Frontal cortex (tissue), 3 donors: ENCODE measurements at regions not wholly inside any gene's neighbourhood (a gene's known extent, or its start where the extent isn't known, plus 50 kb on each side); places are given as distances from the start of the nearest gene placed in this dataset.
"Not testable (repeated sequence)": the region's sequence is repeated elsewhere in the genome, so short reads cannot be mapped to it uniquely, and the experiment has no call there.

Source experiments
- DNase-seq, 2 donors: peaks; one replicate each; pipeline ENCODE4 v3.0.0; 2012; ENCODE audit warnings: low spot score in 2 of 2
- FAIRE-seq: peaks from 2 replicates; lab custom pipeline; 2012; peaks lifted over from hg19 to GRCh38; lab: Jason Lieb, UNC
- donor health status: control.
- donor health status: control.
- donor health status: control.

DNA sequence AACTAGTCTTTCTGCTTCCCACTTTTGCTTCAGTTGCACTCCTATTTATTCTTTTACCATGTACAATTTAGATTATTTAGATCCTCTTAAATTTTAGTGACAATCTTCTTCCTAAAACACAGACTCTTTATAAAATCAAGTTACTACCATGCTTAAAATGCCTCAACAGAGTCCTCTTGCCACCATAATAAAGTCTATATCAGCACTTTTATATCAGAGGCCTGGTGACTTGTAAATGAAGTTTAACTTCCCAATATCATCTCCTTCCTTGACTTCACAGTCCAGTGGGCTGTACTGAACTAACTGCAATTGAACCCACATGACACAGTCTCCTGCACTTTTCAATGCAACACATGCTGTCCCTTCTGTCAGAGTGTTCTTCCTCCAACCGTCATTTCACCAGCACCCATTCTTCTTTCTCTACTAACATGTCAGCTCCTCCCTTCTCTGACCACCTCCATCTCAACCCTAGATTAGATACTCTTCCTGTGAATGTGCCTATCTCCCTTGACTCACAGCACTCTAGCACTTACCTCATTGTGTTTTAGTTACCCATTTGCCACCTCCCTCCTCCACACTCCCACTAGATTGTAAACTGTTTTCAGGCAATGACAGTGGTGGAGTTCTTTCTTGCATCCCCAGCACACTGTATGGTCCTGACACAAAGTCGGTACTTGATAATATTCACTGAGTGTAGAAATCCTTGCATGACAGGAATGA lies 414.9 kb downstream of the SATB2 start:
- no peak for FAIRE-seq

DNA sequence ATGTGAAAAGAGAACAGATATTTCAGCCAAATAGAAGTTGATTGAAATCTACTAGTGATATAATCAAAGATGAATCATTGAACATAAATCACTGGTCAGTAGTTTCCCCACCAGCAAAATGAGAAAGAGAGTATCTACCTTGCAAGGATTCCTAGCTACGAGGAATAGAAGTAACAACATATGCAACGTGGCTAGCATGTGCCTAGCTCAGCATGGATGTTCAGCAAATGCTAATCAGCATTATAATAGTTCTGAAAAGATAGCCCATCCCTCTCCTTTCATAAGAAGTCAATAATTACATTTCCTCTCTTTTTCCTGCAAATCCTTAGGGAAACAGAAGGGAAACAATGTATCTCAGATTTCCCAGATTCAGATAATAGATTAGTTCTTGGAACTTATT lies 417.2 kb downstream of the SATB2 start:
- DNase-seq, result no peak
- FAIRE-seq, result no peak

More for the DNA sequence above, 414.9 kb downstream of the SATB2 start:
- DNase-seq, result no peak

DNA sequence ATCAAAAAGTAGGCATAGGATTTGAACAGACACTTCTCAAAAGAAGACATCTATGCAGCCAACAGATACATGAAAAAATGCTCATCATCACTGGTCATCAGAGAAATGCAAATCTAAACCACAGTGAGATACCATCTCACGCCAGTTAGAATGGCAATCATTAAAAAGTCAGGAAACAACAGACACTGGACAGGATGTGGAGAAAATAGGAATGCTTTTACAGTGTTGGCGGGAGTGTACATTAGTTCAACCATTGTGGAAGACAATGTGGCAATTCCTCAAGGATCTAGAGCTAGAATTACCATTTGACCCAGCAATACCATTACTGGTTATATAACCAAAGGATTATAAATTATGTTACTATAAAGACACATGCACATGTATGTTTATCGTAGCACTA lies 424.0 kb downstream of the SATB2 start:
- not testable (repeated sequence) for DNase-seq, FAIRE-seq

DNA sequence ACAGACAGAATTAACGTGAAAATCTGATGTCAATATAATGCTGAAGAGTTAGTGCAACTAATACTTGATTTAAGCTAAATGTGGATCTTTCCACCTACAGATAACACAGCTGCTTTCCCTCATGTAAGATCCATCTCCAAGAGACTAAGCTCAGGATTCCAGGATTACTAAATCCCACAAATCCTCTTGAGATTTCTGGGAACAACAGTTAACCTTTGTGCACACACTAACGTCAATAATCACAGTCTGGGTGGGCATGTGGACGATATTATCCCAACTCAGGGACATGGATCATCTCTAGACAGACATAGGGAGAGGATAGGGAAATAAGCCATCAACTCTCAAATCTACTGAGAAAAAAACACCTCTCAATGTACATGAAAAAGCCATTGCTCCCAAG lies 432.6 kb downstream of the SATB2 start:
- FAIRE-seq, result no peak
- no peak for DNase-seq

DNA sequence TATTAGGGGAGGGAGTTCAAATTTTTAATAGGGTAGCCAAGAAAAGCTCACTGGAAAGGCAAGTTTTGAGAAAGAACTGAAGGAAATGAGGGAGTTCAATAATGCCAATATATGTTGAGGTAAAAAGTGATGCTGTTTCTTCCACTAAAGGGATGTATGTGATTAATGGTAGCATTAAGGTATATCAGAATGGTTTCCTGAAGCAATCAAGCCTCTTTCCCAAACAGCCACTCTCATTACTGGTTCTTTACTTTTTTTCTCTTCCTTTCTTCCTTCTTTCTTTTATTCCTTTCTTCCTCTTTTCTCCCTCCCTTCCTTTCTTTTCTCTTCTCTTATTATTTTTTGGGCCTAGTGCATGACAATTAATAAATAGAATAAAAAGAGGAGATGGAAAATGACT lies 433.5 kb downstream of the SATB2 start:
- DNase-seq (no peak), FAIRE-seq (no peak)

DNA sequence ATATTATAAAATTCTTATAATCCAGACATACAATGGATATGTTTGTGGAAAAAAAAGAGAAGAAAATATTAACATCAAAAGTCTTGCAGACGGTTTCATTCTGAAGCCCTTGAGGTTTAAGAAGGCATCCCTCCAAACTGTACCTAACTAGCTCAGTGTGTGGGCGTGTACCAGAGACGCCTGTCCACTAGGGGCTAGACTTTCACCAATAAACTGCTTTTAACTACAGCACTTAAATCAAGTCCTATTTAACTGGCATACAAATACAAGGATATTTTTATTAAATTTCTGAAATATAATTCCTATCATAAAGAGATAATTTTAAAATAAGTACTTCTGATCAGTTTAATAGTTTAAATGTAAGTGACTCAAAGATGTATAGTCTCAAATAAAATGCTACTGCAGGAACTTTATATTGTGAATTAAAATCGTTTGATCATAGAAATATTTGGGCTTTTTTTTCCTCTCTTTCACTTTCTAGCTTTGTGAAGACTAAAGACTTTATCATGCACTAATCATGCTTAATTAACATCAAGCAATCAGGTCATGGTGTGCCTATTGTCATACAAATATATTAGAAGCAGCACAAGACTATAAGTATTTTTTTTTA lies 437.7 kb downstream of the SATB2 start:
- FAIRE-seq (no peak), DNase-seq (peak in 1 of 2 donors; percentile 5)

DNA sequence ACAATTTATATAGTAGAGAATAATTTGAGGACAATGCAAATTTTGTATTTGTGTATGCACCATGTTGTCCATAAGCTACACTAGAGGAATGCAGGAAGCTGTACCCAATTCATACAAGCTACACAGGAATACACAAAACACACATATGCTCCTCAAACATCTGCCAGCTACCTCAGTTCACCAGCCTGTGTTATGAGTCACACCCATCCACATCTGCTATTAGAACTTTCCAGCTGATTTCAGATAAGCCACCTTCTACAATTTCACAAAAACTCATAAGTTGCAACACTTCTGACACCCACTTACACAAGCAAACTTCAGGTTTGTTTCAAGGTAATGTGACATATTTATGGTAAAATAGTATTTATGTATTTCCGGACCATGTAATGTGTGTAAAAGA lies 438.9 kb downstream of the SATB2 start:
- no peak for DNase-seq
- no peak for FAIRE-seq

DNA sequence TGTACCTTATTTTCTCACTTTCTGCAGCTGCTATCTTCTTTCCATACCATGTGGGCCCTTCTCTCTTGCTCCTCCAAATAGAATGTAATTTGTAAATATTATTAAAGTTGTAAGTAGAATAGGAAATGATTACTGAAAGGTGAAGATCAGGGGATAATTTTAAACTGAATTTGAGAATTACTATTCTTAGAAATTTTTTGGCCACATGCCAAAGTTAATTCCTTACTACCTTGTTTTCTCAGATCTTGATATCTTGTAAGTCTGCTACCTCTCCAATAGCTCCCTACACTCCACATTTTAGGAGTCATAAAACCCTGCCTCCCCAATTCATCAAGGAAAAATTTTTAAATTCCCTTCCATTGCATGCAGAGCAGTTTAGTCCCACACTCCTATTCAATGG lies 442.7 kb downstream of the SATB2 start:
- no peak for FAIRE-seq
- no peak for DNase-seq

DNA sequence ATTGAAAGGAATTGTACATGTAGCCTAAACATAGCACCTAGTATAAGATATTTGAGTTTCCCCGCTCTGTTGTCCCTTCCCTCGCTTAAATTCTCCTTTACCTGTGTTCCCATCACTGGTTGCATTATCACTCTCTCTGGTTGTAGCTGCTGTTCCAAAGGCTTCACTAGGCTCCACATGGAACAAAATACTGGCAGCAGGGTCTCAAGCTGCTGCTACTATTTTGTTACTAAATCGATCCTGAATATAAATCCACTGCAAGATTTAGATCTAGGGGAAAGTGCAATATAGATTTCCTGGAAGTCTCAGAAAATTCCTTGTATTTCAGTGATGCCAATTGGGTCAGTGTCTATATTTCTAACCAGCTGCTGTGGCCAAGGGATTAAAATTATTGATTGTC lies 443.5 kb downstream of the SATB2 start:
- no peak for DNase-seq
- FAIRE-seq, result no peak

DNA sequence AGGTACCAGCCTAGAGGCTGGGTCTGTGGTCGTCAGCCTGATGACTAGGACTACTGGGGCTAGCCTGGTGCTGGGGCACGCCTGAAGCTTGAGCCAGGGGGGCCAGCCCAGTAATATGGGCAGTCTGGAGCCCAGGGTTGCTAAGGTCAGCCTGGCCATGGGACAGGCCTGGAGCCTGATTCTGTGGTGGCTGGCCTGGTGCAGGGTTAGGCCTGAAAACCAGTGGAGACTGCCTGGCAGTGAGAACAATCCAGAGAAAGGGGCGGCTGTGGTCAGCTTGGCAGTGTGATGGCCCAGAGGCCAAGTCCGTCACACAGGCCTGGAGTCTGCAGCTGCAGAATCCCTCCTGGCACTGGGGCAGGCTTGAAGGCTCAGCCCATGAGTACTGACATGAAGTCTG lies 445.8 kb downstream of the SATB2 start:
- FAIRE-seq (no peak), DNase-seq (no peak)

DNA sequence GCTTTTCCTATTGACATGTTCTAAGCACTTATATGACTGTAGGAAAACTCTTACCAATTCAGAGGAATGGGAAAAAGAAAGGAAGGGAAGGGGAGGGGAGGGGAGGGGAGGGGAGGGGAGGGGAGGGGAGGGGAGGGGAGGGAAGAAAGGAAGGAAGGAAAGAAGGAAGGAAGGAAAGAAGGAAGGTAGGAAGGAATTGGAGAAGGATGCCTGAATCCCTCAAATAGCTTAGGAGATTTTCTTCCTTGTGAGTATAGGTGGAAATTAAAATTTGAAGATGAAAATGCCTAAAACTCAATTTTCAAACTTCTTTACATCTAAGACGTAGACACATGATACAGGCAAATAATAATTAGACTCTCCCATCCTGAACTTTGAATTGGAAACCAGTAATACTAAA lies 463.1 kb downstream of the SATB2 start:
- no peak for FAIRE-seq
- DNase-seq, result no peak

DNA sequence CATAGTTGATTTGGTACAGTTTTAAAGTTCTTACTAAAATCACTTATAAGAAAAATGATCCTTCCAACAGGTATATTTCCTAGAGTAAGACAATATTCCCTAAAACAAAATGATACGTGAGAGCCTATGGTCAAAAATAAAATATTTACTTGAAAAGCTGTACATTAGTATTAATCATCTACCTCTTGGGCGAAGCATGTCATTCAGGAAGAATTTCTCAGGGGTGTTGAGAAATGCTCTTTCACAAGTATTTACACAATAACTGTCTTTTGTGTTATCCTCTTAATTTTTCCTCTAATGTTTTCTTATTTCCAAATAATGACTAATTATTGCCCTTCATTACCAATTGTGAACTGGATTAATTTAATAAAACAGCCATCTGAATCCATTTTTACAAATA lies 466.3 kb downstream of the SATB2 start:
- no peak for DNase-seq
- no peak for FAIRE-seq

DNA sequence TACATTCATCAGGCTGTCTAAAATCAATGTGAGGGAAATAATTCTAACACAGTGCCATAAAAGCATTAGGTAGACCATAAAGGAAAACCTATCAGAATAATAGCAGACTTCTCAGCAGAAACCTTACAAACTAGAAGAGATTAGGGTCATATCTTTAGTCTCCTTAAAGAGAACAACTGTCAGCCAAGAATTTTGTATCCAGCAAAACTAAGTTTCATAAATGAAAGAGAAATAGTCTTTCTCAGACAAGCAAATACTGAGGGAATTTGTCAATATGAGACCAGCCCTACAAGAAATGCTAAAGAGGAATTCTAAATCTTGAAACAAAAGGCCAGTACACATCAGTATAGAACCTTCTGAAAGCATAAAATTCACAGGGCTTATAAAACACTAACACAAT lies 482.0 kb downstream of the SATB2 start:
- no peak for DNase-seq
- no peak for FAIRE-seq

DNA sequence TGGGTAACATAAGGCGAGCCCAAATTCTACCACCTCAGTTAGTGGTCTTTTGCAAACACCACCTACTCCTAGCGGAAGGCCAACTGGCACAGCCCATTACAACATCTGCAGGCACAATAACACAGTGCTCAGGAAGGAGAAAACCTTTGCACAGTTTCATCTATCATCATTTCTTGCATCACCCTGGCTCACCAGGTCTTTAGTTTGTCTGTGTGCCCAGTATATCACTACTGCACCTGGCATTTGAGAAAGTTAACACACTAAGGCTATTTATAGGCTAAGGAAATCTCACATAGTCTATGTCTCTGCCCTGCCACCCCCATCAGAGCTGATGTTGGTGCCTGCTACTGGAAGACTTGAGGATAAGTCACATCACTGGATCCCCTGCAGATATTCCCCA lies 484.0 kb downstream of the SATB2 start:
- FAIRE-seq, result no peak
- DNase-seq, result no peak

DNA sequence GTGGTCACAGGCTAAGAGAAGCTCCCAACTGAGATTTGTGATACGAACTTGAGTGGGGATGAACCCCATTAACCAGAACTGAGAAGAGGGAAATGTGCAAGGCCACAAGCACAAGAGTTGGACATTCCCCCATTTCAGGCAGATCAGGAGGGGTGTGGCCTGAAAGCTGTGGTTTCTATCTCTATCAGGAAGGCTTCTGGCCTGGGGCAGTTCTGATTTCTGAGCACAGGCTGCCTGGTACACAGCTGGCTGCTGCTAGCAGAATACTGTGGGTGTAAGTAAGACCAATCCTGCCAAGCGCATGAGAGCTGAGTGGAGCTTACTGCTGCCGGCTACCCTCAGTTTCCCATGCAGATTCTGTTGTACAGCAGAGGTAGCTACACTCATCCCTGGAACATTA lies 484.6 kb downstream of the SATB2 start:
- FAIRE-seq (no peak), DNase-seq (no peak)

DNA sequence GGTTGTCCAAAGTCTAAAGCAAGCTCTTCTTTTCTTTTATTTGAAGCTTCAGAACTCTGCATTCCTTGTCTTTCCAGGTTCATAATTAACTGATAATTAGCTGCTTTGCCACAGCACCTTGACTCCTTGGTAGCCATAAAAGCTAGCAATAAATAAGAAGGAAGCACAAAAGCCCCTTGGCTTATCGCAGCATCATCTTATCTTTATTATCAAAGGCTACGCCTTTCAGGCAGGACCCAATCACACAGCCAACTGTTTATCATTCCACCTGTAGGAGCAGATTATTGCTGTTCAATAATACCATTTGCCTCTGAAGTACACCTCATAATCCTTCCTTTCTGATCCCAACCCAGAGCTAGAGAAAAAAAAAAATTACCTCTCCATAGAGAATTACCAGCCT lies 489.2 kb downstream of the SATB2 start:
- DNase-seq (no peak), FAIRE-seq (no peak)

DNA sequence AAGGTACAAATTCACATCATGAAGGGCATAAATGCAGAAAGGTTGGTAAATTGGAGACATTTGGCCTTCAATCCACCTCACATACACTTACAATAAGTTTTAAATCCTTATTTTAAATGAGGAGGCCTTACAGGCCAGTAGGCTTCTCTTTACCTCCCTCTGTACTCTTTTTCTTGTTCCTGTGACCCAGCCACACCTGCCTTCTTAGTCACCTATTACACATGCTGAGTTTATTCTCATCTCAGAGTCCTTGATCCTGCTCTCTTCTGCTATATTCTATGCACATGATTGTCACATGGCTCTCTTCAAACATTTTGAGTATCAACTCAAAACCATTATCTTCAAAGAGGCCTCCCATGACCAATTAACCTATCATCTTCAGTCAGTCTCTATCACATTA lies 491.5 kb downstream of the SATB2 start:
- no peak for FAIRE-seq

DNA sequence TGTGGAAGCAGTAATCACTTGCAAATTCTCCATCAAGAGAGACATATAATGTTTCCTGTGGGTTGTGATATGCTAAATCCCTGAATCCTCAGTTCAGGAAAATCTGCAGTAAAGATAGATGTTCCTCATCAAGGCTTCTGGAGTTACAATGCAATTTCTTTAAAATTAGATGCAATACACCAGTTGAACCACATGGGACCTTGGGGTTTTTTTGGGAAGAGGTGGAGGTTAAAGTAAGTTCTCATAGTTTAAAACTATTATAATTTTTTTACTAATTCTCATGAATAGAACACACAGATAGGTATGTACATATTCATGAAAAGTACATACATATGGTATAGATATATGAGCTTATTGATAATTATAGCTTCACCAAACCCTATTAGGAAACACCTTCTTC lies 496.2 kb downstream of the SATB2 start:
- FAIRE-seq, result no peak
- DNase-seq, result no peak

More for the DNA sequence above, 491.5 kb downstream of the SATB2 start:
- DNase-seq, result no peak

DNA sequence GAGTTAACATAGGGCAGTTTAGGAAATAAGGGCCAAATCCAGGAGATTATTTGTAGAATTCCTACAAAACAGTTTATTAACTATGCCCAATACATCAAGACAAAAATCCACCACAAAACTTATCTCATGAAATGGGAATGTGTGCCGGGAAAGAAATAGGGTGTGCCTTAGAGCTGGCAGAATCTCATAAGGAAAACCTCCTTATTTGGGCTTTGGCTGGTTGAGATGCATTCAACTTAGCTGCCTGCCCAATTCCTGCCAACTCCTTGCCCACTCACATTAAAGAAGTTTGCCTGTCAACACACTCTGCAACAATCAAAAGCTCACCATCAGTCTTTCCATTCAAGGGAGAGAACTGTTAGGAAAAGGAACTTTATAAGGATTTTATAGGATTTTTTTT lies 500.6 kb downstream of the SATB2 start:
- FAIRE-seq, result no peak
- DNase-seq, result no peak

DNA sequence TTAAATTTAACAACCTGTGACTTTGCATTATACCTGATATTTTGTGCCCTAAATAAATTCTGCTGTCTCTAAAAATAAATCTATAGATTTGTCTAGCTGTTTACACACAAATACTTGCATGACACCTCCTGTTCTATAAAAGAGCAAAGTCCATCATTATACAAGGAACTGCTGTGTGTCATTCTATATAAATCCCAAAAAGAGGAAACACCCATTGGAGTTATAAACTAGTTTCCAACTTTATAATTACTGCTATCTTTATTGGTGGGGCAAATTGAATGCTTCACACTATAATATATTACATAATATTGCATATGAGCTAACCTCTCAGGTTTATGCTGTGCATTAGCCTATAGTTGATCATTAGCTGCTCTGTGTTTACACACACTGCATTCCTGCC lies 504.4 kb downstream of the SATB2 start:
- FAIRE-seq (no peak), DNase-seq (no peak)

DNA sequence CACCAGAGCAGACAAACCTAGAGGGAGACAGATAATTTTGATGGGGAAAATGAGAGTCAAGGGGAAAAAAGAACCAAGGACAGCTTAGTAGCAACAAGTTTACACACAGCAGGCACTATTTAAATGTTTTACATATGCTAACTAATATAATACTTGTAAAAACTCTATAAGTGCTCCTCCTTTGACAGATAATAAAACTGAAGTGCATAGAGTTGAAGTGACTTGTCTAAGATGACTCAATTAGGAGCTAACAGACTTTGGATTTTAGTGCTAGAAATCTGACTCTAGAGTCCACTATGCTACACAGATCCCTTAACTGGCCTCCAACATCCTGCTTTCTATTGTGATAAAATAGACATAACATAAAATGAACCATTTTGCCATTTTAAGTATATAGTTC lies 506.9 kb downstream of the SATB2 start:
- no peak for FAIRE-seq
- DNase-seq, result no peak

DNA sequence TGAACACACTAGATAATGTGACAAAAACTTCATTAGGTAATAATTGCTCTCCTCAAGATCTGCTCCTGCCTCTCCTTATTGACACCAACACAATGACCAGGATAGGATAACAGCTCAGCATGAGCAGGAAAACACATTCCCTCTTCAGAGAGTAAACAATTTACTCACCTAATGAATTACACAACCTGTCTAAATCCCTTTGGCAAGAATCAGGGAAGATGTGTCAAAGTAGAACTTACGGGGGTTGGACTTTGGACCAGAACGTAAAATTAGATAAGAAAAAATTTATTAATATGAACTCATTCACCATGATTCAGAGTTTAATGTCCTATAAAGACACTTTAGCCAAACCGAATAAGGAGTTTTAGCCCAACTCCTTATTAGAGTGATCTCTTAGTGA lies 512.2 kb downstream of the SATB2 start:
- no peak for FAIRE-seq
- no peak for DNase-seq
